ENCODE measurements at regions not wholly inside any gene's neighbourhood (a gene's known extent, or its start where the extent isn't known, plus 50 kb on each side); places are given as distances from the start of the nearest gene placed in this dataset.

- peaks cover 4% of the 10 kb centered on the region for H3K9me3 Mint-ChIP-seq
- no peak overlapping the region for H3K4me3 Mint-ChIP-seq
- no peaks in the 10 kb centered on the region for H3K36me3 Mint-ChIP-seq (ENCODE audit: low read depth)
- no peak for TF ChIP-seq CTCF (IDR thresholded peaks at IDR 0.05; ENCODE audit: unreplicated experiment in 3 of 3)
- H3K4me1 Mint-ChIP-seq, result peaks cover 59% of the 10 kb centered on the region
- H3K27me3 Mint-ChIP-seq (ENCODE audit: low read depth), result peaks cover 12% of the 10 kb centered on the region
- H3K27ac Mint-ChIP-seq, result no peak overlapping the region
These were observed 163.0 kb upstream of the FRMD6 start for GRCh38 chr14:51488569-51489220.

GRCh38 chr14:51490205-51490604, 161.5 kb upstream of the FRMD6 start:
- Mint-ChIP-seq H3K27me3 (ENCODE audit: low read depth) (peaks cover 4% of the 10 kb centered on the region), H3K27ac (peak overlapping the region; percentile 15 to 40 (median 17)), H3K36me3 (ENCODE audit: low read depth) (no peaks in the 10 kb centered on the region), H3K4me1 (peaks cover 45% of the 10 kb centered on the region), H3K4me3 (no peak overlapping the region), H3K9me3 (peaks cover 9% of the 10 kb centered on the region)
- TF ChIP-seq CTCF (IDR thresholded peaks at IDR 0.05; ENCODE audit: unreplicated experiment in 3 of 3), result no peak

- no peaks in the 10 kb centered on the region for H3K36me3 Mint-ChIP-seq (ENCODE audit: low read depth)
- no peak for TF ChIP-seq CTCF (IDR thresholded peaks at IDR 0.05; ENCODE audit: unreplicated experiment in 3 of 3)
- H3K27me3 Mint-ChIP-seq (ENCODE audit: low read depth), result peaks cover 4% of the 10 kb centered on the region
- peak overlapping the region in 2 of 3 experiments; percentile 24 to 34 for H3K27ac Mint-ChIP-seq
- H3K4me3 Mint-ChIP-seq, result no peak overlapping the region
- H3K9me3 Mint-ChIP-seq, result peaks cover 14% of the 10 kb centered on the region
- H3K4me1 Mint-ChIP-seq, result peaks cover 42% of the 10 kb centered on the region
These were observed 160.6 kb upstream of the FRMD6 start for GRCh38 chr14:51491036-51491545.

- H3K27ac Mint-ChIP-seq, result peak overlapping the region in 2 of 3 experiments; percentile 33 to 34
- no peak for TF ChIP-seq CTCF (IDR thresholded peaks at IDR 0.05; ENCODE audit: unreplicated experiment in 3 of 3)
- peaks cover 4% of the 10 kb centered on the region for H3K27me3 Mint-ChIP-seq (ENCODE audit: low read depth)
- H3K4me1 Mint-ChIP-seq, result peaks cover 42% of the 10 kb centered on the region
- H3K9me3 Mint-ChIP-seq, result peaks cover 21% of the 10 kb centered on the region
- no peak overlapping the region for H3K4me3 Mint-ChIP-seq
- H3K36me3 Mint-ChIP-seq (ENCODE audit: low read depth), result no peaks in the 10 kb centered on the region
These were observed 159.9 kb upstream of the FRMD6 start for GRCh38 chr14:51491776-51492175.

- no peak overlapping the region for H3K27ac Mint-ChIP-seq
- H3K27me3 Mint-ChIP-seq (ENCODE audit: low read depth), result peaks cover 4% of the 10 kb centered on the region
- no peak overlapping the region for H3K4me3 Mint-ChIP-seq
- peaks cover 18% of the 10 kb centered on the region for H3K4me1 Mint-ChIP-seq
- no peak for TF ChIP-seq CTCF (IDR thresholded peaks at IDR 0.05; ENCODE audit: unreplicated experiment in 3 of 3)
- no peaks in the 10 kb centered on the region for H3K36me3 Mint-ChIP-seq (ENCODE audit: low read depth)
- H3K9me3 Mint-ChIP-seq, result peaks cover 36% of the 10 kb centered on the region
These were observed 156.4 kb upstream of the FRMD6 start for GRCh38 chr14:51495319-51495718.

Measured in nephron (organoid).